HG03108 (cell line): ENCODE measurements at regions not wholly inside any gene's neighbourhood (a gene's known extent, or its start where the extent isn't known, plus 50 kb on each side); places are given as distances from the start of the nearest gene placed in this dataset.

Source experiments
- ATAC-seq: cut with Tn5 transposase; IDR thresholded peaks from one replicate; pipeline ENCODE4 v1.9.1; 2021; ENCODE audit warnings: moderate library complexity; ENCODE audit not compliant: unreplicated experiment

DNA sequence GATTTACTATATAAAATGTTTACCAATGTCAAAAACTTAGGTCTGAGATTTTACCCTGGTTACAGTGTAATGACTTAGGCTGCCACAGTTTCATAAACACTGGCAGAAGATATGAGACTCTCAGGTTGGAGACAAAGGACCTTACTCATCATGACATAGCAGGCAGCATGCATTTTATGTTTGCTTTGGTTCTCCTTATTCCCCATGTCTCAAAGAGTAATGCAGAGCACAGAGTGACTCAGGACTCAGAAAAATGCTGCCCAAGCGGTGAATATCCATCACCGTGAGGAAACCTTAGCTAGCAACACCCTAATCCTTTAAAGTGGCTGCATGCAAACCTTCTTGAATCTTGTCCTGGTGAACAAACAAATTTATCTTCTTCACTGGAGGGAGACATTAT is 112.1 kb upstream of the EYS start:
- ATAC-seq = no peak

DNA sequence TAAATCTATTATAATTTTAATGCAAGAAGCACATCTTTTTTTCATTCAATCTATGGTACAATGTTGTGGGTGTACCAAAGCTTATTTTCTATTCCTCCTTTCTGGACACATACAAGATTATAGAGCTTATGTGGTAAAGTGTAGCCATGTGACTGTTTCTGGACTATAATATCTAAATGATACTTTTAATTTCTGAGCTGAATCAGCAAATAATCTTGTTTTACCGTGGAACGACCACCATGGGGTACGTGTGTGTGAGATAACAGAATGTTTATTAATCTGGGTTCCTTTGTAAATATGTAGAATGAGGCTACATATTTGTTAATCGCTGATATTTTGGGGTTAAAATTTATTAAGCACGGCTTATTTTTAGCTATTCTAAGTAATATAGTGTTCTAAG is 111.5 kb upstream of the EYS start:
- no peak for ATAC-seq

DNA sequence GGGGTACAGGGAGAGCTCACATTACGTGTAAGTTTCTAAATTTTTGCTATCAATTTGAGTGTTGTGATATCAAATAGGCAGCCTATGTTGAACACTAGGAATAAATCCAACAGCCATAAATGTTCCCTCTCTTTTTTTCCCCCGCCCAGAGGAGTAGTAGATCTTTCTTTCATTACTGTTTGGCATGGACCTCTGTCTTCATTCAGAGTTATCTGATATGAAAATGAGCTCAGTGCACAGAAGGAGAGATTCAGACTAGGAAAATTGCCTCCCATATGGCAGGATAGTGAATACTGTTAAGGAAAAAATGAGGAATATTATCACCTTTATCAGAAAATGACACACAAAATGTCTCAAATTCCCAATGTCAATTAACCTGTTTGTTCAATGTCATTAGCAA is 110.0 kb upstream of the EYS start:
- ATAC-seq = no peak

DNA sequence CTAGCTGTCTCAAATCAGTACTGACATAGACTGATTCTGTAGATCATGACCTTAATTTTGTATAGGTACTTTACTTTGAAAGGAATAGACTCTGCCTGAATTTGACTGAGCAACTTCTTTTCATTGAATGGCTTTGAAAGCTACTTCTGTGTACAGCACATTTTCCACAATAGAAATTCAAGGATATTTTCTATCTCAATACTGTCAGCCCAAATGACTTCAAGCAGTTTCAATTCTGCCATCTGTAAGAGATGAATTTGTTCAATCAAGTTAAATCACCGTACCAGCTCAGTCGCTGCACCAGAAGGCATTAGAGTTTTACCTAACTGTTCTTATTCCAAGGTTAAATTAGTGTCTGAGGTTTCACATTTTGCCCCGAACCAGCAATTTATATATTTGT is 107.0 kb upstream of the EYS start:
- ATAC-seq = no peak

DNA sequence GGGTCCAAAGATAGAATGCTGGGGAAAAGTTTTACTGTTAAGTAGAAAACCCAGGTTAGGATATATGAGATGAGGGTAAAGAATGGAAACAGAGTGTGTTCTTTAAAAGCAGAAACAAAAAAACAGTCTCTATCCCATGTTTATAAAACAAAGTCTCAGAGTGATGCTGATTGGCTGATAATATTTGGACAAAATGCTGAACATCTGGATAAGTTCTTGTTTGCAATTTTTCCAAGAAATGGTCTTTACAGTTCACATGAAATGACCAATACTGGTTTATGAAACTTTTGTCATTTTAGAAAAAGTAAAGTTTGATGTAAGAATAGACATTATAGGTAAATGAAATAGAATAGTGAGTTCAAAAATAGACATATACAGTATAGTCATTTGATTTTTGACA is 96.2 kb upstream of the EYS start:
- no peak for ATAC-seq

DNA sequence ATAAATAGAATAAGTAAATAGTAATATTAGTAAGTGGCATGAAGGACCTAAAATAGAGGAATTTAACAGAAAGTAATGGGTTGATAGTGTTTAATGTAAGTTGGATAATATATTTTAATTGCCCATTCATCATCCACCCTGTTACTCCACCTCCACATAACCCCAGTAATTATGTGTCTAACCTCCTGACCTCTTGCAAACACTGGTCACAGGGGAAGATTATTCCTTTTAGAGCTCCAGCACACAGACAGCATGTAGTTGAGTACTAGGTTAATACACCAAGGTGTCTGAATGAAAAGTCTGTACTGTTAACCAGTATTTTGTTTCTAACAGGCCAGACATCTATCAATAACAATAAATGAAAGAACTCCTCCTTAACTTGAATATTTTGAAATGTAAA is 92.4 kb upstream of the EYS start:
- no peak for ATAC-seq

DNA sequence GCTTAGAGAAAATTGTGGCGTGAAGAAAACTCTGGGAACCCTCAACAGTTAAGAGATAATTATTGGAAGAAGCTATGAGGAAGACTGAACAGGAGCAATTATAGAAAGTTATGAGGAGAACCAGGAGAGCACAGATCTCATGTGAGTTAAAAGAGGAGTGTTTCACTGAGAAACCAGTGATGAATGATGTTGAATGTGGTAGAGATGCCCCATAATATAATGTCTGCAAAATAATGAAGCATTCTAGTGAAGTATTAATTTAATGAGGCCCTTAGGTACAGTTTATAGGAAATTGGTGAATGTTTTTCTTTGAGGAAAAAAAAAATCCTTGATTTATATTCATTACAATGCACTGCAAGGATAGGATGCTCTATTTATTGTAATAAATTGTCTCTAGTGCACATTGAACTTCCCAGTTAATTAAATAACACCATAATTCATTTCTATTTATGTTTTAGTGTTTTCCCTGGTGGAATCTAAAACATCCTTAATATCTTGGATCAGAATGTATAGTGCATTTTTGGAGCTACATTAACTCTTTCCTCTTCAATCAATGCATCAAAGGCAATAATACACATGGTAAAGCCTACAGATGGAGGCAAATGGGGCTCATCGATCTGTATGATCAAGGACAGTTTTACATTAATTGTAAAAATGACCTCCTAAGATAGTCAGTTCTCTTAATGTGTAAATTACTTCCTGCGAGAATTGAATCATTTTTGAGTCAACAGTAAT is 91.4 kb upstream of the EYS start:
- ATAC-seq = no peak

DNA sequence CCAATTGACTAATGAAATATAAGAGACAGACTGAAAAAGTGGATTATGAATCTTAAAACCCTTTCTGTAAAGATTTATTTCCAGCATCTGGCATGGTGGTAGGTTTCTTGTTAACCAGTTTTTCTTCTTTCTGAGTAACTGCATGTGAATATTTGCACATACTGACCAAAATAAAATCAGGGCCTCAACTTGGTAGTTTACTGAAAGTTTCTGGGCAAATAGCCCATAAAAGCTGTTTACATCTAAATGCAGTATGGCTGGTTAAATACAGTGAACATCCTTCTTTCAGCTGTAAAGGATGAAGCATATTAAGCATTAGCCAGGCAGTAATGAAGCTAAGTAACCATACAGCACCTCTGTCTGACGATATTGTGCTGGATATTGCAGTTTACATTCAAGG is 83.6 kb upstream of the EYS start:
- ATAC-seq = no peak

DNA sequence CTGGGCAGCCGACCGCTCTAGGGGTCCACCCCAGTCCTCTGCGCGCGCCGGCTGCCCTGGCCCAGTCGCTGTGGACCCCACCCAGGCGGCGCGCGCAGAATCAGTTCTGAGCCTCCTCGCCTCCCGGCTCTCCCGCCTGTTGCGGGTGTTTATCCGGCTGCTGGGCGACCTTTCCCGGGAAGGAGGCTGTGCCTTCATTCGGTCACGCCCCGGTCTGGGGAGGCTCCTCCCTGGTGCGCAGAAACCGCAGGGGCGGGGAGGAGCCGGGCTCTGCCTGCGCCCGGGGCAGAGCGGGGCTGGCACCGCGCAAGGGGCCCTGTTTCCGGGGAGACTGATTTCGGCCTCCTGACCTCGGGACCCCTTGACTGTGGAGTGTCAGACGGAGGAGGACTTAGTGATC is 80.8 kb upstream of the EYS start:
- no peak for ATAC-seq

DNA sequence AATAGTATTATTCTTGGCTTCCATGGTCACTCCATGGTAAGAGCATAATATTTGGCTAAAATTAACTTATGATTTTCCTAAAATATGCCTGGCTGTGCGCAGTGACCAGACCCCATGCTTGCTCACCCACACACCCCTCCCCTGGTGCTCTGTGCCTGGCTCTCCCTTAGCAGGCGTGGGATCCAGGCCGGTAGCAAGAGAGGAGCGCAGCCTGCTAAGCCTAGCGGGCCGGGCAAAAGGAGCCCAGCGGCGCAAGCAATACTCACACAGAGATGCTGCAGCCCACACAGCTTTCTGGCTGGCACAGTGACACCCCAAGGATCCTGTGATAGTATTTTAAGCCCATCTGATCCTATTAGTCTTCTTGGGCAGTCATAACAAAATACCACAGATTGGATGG is 79.8 kb upstream of the EYS start:
- no peak for ATAC-seq

DNA sequence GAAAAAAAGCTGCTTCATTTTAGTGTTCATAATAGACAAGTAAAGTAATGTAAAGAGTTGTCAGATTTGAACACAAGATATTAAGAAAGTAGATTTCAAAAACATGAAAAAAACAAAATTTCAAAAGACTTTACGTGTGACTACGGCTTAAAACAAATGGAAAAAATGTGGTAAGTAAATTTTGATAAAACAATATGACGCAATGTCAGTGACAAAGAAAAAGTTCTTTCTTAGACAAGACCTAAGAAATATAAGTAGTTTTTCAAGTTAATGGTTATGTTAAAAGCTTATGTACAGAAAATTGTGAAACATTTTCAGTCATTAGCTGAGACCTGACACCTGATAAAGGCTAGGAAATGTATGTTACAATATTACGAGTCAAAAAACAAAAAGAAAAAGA is 73.7 kb upstream of the EYS start:
- no peak for ATAC-seq

DNA sequence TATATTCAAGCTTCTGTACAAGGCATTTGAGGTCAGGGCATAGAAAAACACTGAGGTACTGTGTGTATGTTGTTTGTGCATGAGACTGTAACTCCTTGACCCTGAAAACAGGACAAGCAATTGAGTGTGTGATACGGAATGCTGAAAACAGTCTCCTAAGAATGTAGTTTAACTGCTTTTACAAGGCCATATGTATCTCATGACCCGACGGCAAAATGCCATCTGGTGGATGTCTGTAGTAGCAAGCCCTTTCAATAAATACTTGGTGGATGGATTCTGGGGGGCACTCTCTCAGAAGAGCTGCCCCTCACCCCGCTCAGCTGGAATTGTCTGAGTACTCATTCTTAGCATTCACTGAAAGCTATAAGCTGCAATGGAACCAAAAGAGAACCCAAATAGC is 69.3 kb upstream of the EYS start:
- no peak for ATAC-seq

DNA sequence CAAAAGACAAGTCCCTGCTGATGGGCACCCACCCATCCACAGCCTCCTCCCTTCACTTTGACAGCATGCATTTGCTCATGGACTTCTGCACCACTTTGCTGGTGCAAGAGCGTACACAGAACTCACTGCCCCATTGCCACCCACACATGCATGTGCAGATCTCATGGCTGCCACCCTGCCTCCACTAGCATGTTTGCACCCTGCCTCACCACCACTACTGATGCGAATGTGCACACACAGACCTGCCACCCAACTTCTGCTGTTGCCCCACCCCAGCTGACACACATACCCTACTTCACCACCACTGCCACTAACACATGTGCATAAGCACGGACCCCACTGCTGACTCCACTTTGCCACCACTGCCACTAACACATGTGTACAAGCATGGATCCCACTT is 64.9 kb upstream of the EYS start:
- ATAC-seq = no peak

DNA sequence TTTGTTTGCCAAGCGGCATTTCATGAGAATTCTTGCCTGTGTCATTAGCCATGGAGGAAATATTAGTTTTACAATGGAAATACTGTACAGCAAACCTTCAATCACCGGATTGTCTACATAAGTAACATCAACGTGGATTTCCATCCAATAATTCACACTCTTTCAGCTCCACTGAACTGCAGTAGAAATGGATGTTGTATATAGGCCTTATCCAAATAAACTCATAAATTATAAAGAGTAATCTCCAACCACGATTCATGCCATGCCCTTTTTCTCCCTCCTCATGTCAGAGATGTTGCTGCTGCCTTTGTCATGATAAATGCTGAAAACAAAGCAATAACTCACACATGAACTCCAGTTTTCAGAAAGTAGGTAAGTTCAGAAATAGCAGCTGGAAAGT is 54.9 kb upstream of the EYS start:
- ATAC-seq = no peak

DNA sequence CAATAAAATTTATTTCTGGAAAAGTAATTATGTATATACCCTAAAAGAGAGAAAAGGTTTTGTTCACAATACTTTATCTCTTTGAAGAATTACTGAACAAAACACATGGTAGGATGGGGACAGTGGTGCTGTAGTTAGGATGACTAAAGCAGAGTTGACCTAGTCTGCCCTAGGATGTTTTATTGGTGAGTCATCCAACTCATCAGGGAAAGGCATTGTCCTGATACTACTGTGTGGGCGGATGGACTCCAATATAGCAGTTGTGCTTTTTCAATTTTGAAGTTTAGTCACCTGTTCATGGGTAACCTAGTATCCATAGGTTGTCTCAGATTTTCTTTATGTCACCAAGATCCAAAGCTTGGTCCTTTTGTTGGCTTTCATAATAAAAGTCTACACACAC is 53.3 kb upstream of the EYS start:
- no peak for ATAC-seq
